ENCODE measurements at regions not wholly inside any gene's neighbourhood (a gene's known extent, or its start where the extent isn't known, plus 50 kb on each side); places are given as distances from the start of the nearest gene placed in this dataset.

GRCh38 chr10:29068302-29068701, 220.6 kb upstream of the LYZL1 start:
- no peak overlapping the region for H3K4me2 ChIP-seq (ENCODE audit: insufficient read depth, low read length)
- no peaks in the 10 kb centered on the region for H4K20me1 ChIP-seq (replicated peaks; ENCODE audit: control insufficient read depth, insufficient read depth, low read length)
- no peak overlapping the region for H3K4me3 ChIP-seq
- no peaks in the 10 kb centered on the region for H3K36me3 ChIP-seq (ENCODE audit: control insufficient read depth, insufficient read depth, low read length)
- FAIRE-seq (no peak), DNase-seq (ENCODE audit: extremely low read depth in 1 of 4, low spot score in 3 of 4) (no peak), ATAC-seq (no peak)
- no peak for TF ChIP-seq ZNF586 (CRISPR knock-in tag; conservative IDR thresholded peaks at IDR 0.05)
- no peak for TF ChIP-seq RBFOX2 (IDR thresholded peaks at IDR 0.05; ENCODE audit: low read depth, low read length)
- no peak for TF ChIP-seq PPARD (CRISPR knock-in tag; IDR thresholded peaks at IDR 0.05)
- TF ChIP-seq FUS (optimal IDR thresholded peaks at IDR 0.05; ENCODE audit: low read depth, low read length): no peak
- TF ChIP-seq IRF1 (CRISPR knock-in tag; IDR thresholded peaks at IDR 0.05; ENCODE audit: borderline replicate concordance): no peak
- no peak for TF ChIP-seq ZC3H8 (IDR thresholded peaks at IDR 0.05)
- TF ChIP-seq CBX5 (IDR thresholded peaks at IDR 0.05; ENCODE audit: borderline replicate concordance, low read depth): no peak
- no peak for TF ChIP-seq ZBTB9 (CRISPR knock-in tag; IDR thresholded peaks at IDR 0.05)
- H3K27ac ChIP-seq (ENCODE audit: extremely low read depth, low read depth, low read length): no peak overlapping the region
- H3K9me1 ChIP-seq (ENCODE audit: control insufficient read depth, insufficient read depth, low read length): no peaks in the 10 kb centered on the region
- H3K9ac ChIP-seq (ENCODE audit: insufficient read depth in 1 of 2, low read depth in 2 of 2, low read length in 2 of 2): no peak overlapping the region
- 0% methylated on average over 1 of the region's 1 CpG for WGBS (ENCODE audit: insufficient coverage, low coverage, missing lambda C conversion rate)
- in situ Hi-C loops (cut with MboI): no loop called here
- intact Hi-C loops (cut with micrococcal nuclease): no loop called here
- no peaks in the 10 kb centered on the region for H3K79me2 ChIP-seq (ENCODE audit: control insufficient read depth, insufficient read depth, low read length)
- POLR2A ChIA-PET: interaction anchor here (0.7 to 1.7 kb wide), 4 partner anchors 8 to 386 kb away, joined by 3 to 4 read pairs (median 3); no protein-coding TSS in a partner anchor
- no TSS peak for BruUV-seq (replicated peaks)
- CTCF ChIA-PET (ENCODE audit: low intra/inter-chr PET ratio): no interaction called here
- H2AFZ ChIP-seq (ENCODE audit: low read depth, low read length): no peak overlapping the region
- no peaks in the 10 kb centered on the region for H3K4me1 ChIP-seq (replicated peaks in 1 of 2; ENCODE audit: control insufficient read depth in 2 of 2, insufficient read depth in 2 of 2, low read length in 2 of 2)
- H3K27me3 ChIP-seq (ENCODE audit: control insufficient read depth in 2 of 2, insufficient read depth in 2 of 2, low read length in 2 of 2): peaks cover 13 to 32% of the 10 kb centered on the region in 2 experiments; a peak in 4 of 5 replicates
- H3K9me3 ChIP-seq (replicated peaks; ENCODE audit: control insufficient read depth, insufficient read depth, low read depth, low read length): no peaks in the 10 kb centered on the region
